ENCODE measurements at regions not wholly inside any gene's neighbourhood (a gene's known extent, or its start where the extent isn't known, plus 50 kb on each side); places are given as distances from the start of the nearest gene placed in this dataset.

DNA sequence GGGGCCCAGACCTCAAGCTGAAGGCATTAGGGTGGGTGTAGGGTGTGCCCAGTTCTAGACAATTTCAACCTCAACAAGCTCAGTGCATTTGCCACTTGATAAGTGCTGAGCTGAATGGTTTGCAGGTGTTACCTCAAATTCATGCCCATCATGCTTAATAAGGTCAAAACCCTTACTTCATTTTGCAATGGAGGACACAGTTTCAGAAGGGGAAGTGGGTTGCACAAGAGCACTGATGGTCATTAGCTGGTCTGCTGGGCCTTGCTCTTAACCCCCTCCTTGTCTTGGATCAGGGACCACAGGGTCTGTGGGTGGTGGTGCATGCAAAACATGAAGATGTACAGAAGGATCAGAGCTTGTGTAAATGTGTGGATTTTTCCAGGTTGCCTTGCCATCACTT, 71.0 kb upstream of the SIRPA start:
- H3K9me3 ChIP-seq (replicated peaks), result peaks cover 31% of the 10 kb centered on the region
- H3K27ac ChIP-seq (replicated peaks), result no peak overlapping the region
- DNase-seq, result no peak
- intact Hi-C loops (cut with micrococcal nuclease), result no loop called here
- peaks cover 4% of the 10 kb centered on the region for H3K27me3 ChIP-seq (ENCODE audit: low read depth)
- no peak overlapping the region for H3K4me3 ChIP-seq
- peaks cover 23% of the 10 kb centered on the region for H3K4me1 ChIP-seq
- no peak for TF ChIP-seq CTCF (IDR thresholded peaks at IDR 0.05; ENCODE audit: borderline replicate concordance)
- H3K36me3 ChIP-seq, result no peaks in the 10 kb centered on the region

- H3K4me3 ChIP-seq, result no peak overlapping the region
- peaks cover 31% of the 10 kb centered on the region for H3K9me3 ChIP-seq (replicated peaks)
- no peak for DNase-seq
- H3K36me3 ChIP-seq, result no peaks in the 10 kb centered on the region
- TF ChIP-seq CTCF (IDR thresholded peaks at IDR 0.05; ENCODE audit: borderline replicate concordance), result no peak
- H3K27me3 ChIP-seq (ENCODE audit: low read depth), result peaks cover 4% of the 10 kb centered on the region
- H3K27ac ChIP-seq (replicated peaks), result no peak overlapping the region
- intact Hi-C loops (cut with micrococcal nuclease), result no loop called here
- peaks cover 19% of the 10 kb centered on the region for H3K4me1 ChIP-seq
Measured at GRCh38 chr20:1823450-1823844, 71.8 kb upstream of the SIRPA start.

GRCh38 chr20:1822564-1823449, 72.4 kb upstream of the SIRPA start:
- Histone ChIP-seq H3K9me3 (replicated peaks) (peaks cover 31% of the 10 kb centered on the region), H3K27me3 (ENCODE audit: low read depth) (peaks cover 4% of the 10 kb centered on the region), H3K27ac (replicated peaks) (no peak overlapping the region), H3K36me3 (no peaks in the 10 kb centered on the region), H3K4me1 (peaks cover 16% of the 10 kb centered on the region), H3K4me3 (no peak overlapping the region)
- DNase-seq, result no peak
- TF ChIP-seq CTCF (IDR thresholded peaks at IDR 0.05; ENCODE audit: borderline replicate concordance), result no peak
- intact Hi-C loops (cut with micrococcal nuclease), result no loop called here

DNA sequence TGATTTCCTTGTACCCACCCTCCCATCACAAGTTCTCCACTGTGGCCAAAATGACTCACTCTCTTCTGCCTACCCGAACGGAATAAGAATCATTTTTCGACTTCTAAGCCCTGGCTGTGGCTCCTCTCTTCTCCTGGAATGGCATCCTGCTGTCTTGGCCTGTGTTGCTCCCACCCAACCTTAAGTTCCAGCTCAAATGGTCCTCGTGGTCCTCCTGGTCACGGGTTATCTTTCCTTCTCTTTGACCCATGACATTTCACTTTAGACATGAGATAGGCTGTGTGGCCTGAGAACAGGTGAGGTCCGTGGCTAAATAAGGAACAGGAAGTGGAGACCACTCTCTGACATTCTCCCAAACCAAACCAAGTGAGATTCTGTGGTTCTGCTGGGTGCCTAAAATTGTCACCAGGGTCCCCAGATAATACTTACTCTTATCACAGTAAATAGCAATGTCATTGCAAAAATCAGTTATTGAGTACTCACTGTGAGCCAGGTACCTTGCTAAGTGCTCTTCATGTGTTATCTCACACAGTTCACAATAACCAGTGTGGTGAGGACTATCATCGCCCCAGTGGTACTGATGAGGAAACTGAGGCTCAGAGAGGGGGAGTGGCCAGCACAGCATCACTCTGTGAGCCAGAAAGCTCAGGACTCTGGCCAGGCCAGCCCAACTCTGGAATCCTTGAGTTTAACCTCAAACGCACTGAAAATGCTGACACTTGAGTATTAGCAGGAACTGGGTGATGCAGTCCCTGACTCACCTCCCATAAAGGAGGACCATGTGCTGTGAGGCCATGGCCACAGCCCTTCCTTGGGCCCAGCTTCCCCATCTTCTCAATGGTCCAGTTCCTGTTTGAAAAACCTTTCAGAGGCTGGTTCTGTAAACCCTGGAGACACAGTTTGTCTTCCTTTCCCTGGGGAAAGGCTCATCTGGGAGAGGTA, 74.8 kb upstream of the SIRPA start:
- H3K27ac ChIP-seq (replicated peaks), result peak overlapping the region; percentile 16
- intact Hi-C loops (cut with micrococcal nuclease), result no loop called here
- H3K27me3 ChIP-seq (ENCODE audit: low read depth), result peaks cover 4% of the 10 kb centered on the region
- peaks cover 35% of the 10 kb centered on the region for H3K4me1 ChIP-seq
- no peak overlapping the region for H3K4me3 ChIP-seq
- H3K36me3 ChIP-seq, result no peaks in the 10 kb centered on the region
- no peak for DNase-seq
- no peak for TF ChIP-seq CTCF (IDR thresholded peaks at IDR 0.05; ENCODE audit: borderline replicate concordance)
- peaks cover 31% of the 10 kb centered on the region for H3K9me3 ChIP-seq (replicated peaks)

DNA sequence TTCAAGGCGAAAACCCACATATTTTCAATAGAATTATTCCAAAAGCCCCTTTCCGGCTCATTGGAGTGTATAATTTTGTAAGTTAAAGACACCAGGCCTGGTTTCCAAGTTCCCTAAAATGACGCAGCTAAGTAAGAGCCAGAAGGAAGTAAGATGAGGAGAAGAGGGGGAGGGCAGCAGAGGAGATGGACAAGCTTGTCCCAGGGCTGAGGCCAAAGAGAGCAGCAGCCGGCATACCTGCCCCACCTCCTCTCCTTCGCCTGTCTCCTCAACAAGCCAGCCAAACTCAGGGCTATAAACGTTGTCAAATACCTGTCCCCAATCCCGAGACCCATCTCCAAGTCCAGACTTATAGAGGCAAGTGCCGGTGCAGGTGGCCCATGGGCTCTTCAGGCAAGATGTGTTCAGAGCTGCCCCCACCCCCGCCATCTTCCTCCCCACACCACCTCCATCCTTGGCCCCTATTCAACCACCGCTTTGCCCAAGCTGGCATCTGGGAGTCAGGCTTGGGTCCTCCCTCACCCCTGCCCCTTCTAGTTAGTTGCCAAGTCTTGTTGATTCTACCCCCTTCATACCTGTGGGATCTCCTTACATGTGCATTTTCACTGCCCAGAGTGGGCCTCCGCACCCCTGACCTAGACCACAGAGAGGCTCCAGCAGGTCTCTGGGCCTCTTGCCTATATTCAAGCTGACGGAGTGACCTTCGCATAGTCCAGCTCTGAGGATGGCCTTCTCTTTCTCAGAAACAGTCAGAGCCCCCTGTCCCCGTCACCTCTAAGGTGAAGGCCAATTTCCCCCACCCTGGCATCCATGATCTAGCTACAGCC, 75.7 kb upstream of the SIRPA start:
- intact Hi-C loops (cut with micrococcal nuclease), result no loop called here
- H3K9me3 ChIP-seq (replicated peaks), result peaks cover 31% of the 10 kb centered on the region
- H3K27ac ChIP-seq (replicated peaks), result no peak overlapping the region
- no peak overlapping the region for H3K4me3 ChIP-seq
- peaks cover 31% of the 10 kb centered on the region for H3K4me1 ChIP-seq
- TF ChIP-seq CTCF (IDR thresholded peaks at IDR 0.05; ENCODE audit: borderline replicate concordance), result no peak
- peaks cover 4% of the 10 kb centered on the region for H3K27me3 ChIP-seq (ENCODE audit: low read depth)
- no peak for DNase-seq
- H3K36me3 ChIP-seq, result no peaks in the 10 kb centered on the region
